NCI-H1930 (cell line): ENCODE measurements at regions not wholly inside any gene's neighbourhood (a gene's known extent, or its start where the extent isn't known, plus 50 kb on each side); places are given as distances from the start of the nearest gene placed in this dataset.

ENCODE experiments used
- DNase-seq, 2 experiments: peaks; one replicate each; lab custom pipeline; 2025; lab: John Stamatoyannopoulos, UW

- DNase-seq, result no peak
Observed at GRCh38 chr2:193334401-193334800, 1139.7 kb upstream of the TMEFF2 start.

- DNase-seq, result no peak
Observed at GRCh38 chr2:193333539-193333938, 1138.8 kb upstream of the TMEFF2 start.

DNA sequence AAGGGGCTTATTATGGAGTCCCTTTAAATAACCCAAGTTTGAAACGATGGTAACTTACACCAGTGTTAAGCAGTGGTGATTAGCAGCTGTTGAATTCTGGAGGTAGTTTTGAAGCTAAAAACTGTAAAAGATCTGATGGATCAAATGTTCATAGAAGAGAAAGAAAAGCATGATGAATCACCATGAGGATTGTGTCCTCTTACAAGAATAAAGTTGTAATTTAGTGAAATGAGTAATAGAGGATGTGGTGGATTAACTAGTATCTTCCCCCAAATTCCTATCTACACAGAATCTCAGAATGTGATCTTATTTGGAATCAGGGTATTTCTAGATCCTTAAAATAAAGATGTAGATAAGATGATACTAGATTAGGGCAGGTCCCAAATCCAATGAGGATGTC lies 1138.2 kb upstream of the TMEFF2 start:
- no peak for DNase-seq

GRCh38 chr2:193331676-193332075 lies 1136.9 kb upstream of the TMEFF2 start:
- DNase-seq, result no peak

- no peak for DNase-seq
Observed at GRCh38 chr2:193326296-193326695, 1131.6 kb upstream of the TMEFF2 start.

GRCh38 chr2:193315428-193316091 lies 1120.8 kb upstream of the TMEFF2 start:
- DNase-seq, result no peak

GRCh38 chr2:193303464-193303863 lies 1108.7 kb upstream of the TMEFF2 start:
- DNase-seq, result peak; percentile 31 to 36

- no peak for DNase-seq
Observed at GRCh38 chr2:193294371-193294770, 1099.6 kb upstream of the TMEFF2 start.

GRCh38 chr2:193279361-193279760 lies 1084.6 kb upstream of the TMEFF2 start:
- no peak for DNase-seq

GRCh38 chr2:193276988-193277387 lies 1082.3 kb upstream of the TMEFF2 start:
- no peak for DNase-seq

- no peak for DNase-seq
Observed at GRCh38 chr2:193276560-193276959, 1081.8 kb upstream of the TMEFF2 start.

- no peak for DNase-seq
Observed at GRCh38 chr2:193276069-193276468, 1081.3 kb upstream of the TMEFF2 start.

- no peak for DNase-seq
Observed at GRCh38 chr2:193272011-193272410, 1077.3 kb upstream of the TMEFF2 start.

DNA sequence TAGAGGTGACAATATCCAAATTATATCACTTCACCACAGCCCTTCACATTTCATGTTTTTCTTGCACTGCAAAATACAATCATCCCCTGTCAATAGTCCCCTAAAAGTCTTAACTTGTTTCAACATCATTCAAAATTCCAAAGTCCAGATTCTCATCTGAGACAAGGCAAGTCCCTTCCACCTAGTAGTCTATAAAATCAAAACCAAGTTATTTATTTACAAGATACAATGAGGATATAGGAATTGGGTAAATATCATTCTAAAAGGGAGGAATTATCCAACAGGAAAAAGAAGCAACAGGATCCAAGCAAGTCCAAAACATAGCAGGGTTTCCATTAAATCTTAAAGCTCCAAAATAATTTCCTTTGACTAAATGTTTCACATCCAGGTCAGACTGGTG lies 1076.1 kb upstream of the TMEFF2 start:
- no peak for DNase-seq

GRCh38 chr2:193267496-193268002 lies 1072.8 kb upstream of the TMEFF2 start:
- no peak for DNase-seq

GRCh38 chr2:193253014-193253530 lies 1058.3 kb upstream of the TMEFF2 start:
- DNase-seq, result no peak

GRCh38 chr2:193251909-193252308 lies 1057.2 kb upstream of the TMEFF2 start:
- DNase-seq, result no peak

GRCh38 chr2:193250389-193250788 lies 1055.7 kb upstream of the TMEFF2 start:
- no peak for DNase-seq

GRCh38 chr2:193240752-193241151 lies 1046.0 kb upstream of the TMEFF2 start:
- peak in 1 of 2 experiments; percentile 15 for DNase-seq

DNA sequence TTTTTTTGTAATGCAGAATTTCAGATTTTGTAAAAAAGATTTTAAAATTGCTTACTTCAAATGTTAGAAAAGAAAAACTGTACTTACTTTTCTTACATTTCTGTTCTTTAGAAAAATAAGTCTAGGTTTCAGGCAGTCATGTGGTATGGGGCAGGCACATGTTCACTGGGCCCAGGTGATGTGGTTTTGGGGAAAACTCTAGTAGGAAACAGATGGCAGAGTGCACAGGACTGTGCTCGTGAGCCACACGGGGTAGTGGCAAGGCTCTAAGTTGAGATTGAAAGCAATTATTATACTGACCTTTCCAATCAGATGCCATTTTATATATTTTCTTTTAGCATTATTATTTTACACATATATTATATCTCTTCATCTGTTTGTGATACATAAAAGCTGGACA lies 1036.9 kb upstream of the TMEFF2 start:
- no peak for DNase-seq

GRCh38 chr2:193228276-193228675 lies 1033.5 kb upstream of the TMEFF2 start:
- no peak for DNase-seq

DNA sequence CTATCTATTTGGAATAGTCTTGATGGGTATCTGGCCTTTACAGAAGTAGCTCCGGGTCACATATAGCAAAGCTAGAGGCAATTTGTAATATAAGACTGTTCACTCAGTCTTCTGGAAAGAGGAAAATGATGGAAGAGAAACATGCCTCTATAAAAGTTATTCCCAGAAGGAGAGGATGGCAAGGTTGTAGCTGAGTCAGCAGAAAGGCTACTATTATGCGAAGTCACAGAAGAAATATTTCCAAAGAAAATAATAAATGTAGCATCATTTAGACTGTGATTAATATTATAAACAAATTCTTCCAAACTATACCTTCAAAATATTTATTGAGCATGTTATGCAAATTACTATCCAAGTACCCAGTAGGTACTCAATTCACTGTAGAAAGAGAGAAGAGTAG lies 1027.7 kb upstream of the TMEFF2 start:
- no peak for DNase-seq

DNA sequence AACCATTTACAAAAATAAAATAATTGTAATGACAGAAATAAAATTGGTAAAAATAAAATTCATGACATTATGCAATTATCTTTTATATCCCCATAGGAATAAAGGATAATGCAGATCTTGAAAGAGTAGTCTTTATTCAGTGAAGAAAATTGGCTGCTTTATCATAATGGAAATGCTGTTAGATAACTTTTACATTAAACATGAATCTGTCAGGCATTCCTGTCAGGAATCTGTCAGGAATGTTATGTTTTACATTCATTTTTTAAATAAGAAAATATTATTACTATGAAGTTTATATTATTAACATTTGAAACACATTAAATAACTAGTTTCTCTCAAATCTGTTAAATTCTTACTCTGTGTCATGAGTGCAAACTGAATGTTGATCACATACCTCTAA lies 1024.7 kb upstream of the TMEFF2 start:
- DNase-seq, result no peak

DNA sequence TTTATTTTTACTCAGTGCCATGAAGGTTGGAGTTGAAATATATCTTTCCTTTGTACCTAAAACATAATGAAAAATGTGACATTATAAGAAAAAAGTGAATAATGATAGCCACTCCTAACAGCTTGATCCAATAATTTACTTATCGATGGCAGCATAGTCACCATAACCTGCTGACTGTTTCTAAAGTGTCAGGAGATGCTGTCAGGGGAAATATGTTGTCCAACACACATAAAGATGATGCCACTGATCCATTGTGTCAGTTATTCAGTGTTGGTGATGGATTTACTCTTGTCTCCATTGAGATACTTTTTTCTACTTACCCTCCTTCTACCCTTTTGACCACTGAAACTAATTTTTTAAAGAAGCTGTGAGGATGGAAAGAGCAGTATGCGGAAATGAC lies 1006.9 kb upstream of the TMEFF2 start:
- no peak for DNase-seq
